ENCODE measurements at regions not wholly inside any gene's neighbourhood (a gene's known extent, or its start where the extent isn't known, plus 50 kb on each side); places are given as distances from the start of the nearest gene placed in this dataset.

GRCh38 chr12:19034937-19035336 is 94.6 kb upstream of the PLEKHA5 start:
- no peaks in the 10 kb centered on the region for H4K20me1 ChIP-seq (ENCODE audit: control insufficient read depth, insufficient read depth, low read length, poor library complexity, severe bottlenecking)
- Mint-ChIP-seq H3K9me3 (ENCODE audit: insufficient read depth) (peaks cover 13% of the 10 kb centered on the region), H3K27me3 (no peaks in the 10 kb centered on the region), H3K27ac (no peak overlapping the region), H3K4me1 (no peaks in the 10 kb centered on the region), H3K4me3 (no peak overlapping the region)
- no peaks in the 10 kb centered on the region for H3K36me3 ChIP-seq (replicated peaks in 1 of 2; ENCODE audit: control extremely low read depth in 1 of 2, control insufficient read depth in 1 of 2, extremely low read depth in 1 of 2, insufficient read depth in 2 of 2, low read length in 1 of 2)
- H3K27ac ChIP-seq (ENCODE audit: low read length in 2 of 2) = no peak overlapping the region
- DNase-seq = no peak
- H3K27me3 ChIP-seq (replicated peaks in 1 of 4; ENCODE audit: control extremely low read depth in 1 of 4, control insufficient read depth in 3 of 4, insufficient read depth in 4 of 4, low read length in 3 of 4) = no peaks in the 10 kb centered on the region
- no peak overlapping the region for H2AFZ ChIP-seq (ENCODE audit: insufficient read depth, low read depth, low read length, poor library complexity, severe bottlenecking)
- POLR2A ChIA-PET = no interaction called here
- CTCF ChIA-PET = no interaction called here
- WGBS (ENCODE audit: insufficient coverage) = no CpG with 5 or more reads among the region's 2 CpGs
- TF ChIP-seq EZH2 (IDR thresholded peaks at IDR 0.05; ENCODE audit: borderline replicate concordance, insufficient read depth, low read depth, low read length, poor library complexity, severe bottlenecking) = no peak
- TF ChIP-seq CTCF (IDR thresholded peaks at IDR 0.05) = no peak
- no peaks in the 10 kb centered on the region for H3K79me2 ChIP-seq (ENCODE audit: control insufficient read depth, insufficient read depth, low read length)
- peaks cover 0 to 7% (median 1%) of the 10 kb centered on the region in 3 donors for H3K9me3 ChIP-seq (ENCODE audit: control extremely low read depth in 1 of 3, control insufficient read depth in 2 of 3, insufficient read depth in 1 of 3, low read length in 2 of 3)
- H3K9ac ChIP-seq (ENCODE audit: low read length) = no peak overlapping the region
- intact Hi-C loops (cut with micrococcal nuclease) = no loop called here
- no peak overlapping the region for H3K4me3 ChIP-seq (ENCODE audit: control extremely low read depth in 1 of 5, extremely low read depth in 1 of 5, insufficient read depth in 1 of 5, low read depth in 2 of 5, low read length in 4 of 5)
- no peak for ATAC-seq (ENCODE audit: low read depth)
- no peaks in the 10 kb centered on the region for H3K4me1 ChIP-seq (ENCODE audit: control insufficient read depth in 2 of 2, insufficient read depth in 2 of 2, low read length in 2 of 2)
- no peak overlapping the region for H3K4me2 ChIP-seq (replicated peaks; ENCODE audit: low read depth, low read length, poor library complexity, severe bottlenecking)

- H3K27ac Mint-ChIP-seq = no peak overlapping the region
- ATAC-seq (ENCODE audit: low read depth) (no peak), DNase-seq (no peak)
- H3K4me1 ChIP-seq (ENCODE audit: control insufficient read depth in 2 of 2, insufficient read depth in 2 of 2, low read length in 2 of 2) = no peaks in the 10 kb centered on the region
- H3K9ac ChIP-seq (ENCODE audit: low read length) = no peak overlapping the region
- H3K9me3 ChIP-seq (ENCODE audit: control extremely low read depth in 1 of 3, control insufficient read depth in 2 of 3, insufficient read depth in 1 of 3, low read length in 2 of 3) = peaks cover 0 to 7% (median 1%) of the 10 kb centered on the region in 3 donors
- no peak overlapping the region for H3K4me3 Mint-ChIP-seq
- intact Hi-C loops (cut with micrococcal nuclease) = no loop called here
- peaks cover 13% of the 10 kb centered on the region for H3K9me3 Mint-ChIP-seq (ENCODE audit: insufficient read depth)
- H3K4me1 Mint-ChIP-seq = no peaks in the 10 kb centered on the region
- no peak overlapping the region for H2AFZ ChIP-seq (ENCODE audit: insufficient read depth, low read depth, low read length, poor library complexity, severe bottlenecking)
- ChIA-PET CTCF (no interaction called here), POLR2A (no interaction called here)
- H3K79me2 ChIP-seq (ENCODE audit: control insufficient read depth, insufficient read depth, low read length) = no peaks in the 10 kb centered on the region
- H4K20me1 ChIP-seq (ENCODE audit: control insufficient read depth, insufficient read depth, low read length, poor library complexity, severe bottlenecking) = no peaks in the 10 kb centered on the region
- H3K36me3 ChIP-seq (replicated peaks in 1 of 2; ENCODE audit: control extremely low read depth in 1 of 2, control insufficient read depth in 1 of 2, extremely low read depth in 1 of 2, insufficient read depth in 2 of 2, low read length in 1 of 2) = no peaks in the 10 kb centered on the region
- H3K27ac ChIP-seq (ENCODE audit: low read length in 2 of 2) = no peak overlapping the region
- TF ChIP-seq CTCF (IDR thresholded peaks at IDR 0.05) (no peak), EZH2 (IDR thresholded peaks at IDR 0.05; ENCODE audit: borderline replicate concordance, insufficient read depth, low read depth, low read length, poor library complexity, severe bottlenecking) (no peak)
- H3K27me3 Mint-ChIP-seq = no peaks in the 10 kb centered on the region
- H3K4me2 ChIP-seq (replicated peaks; ENCODE audit: low read depth, low read length, poor library complexity, severe bottlenecking) = no peak overlapping the region
- WGBS (ENCODE audit: insufficient coverage) = no CpG with 5 or more reads among the region's 1 CpG
- H3K27me3 ChIP-seq (replicated peaks in 1 of 4; ENCODE audit: control extremely low read depth in 1 of 4, control insufficient read depth in 3 of 4, insufficient read depth in 4 of 4, low read length in 3 of 4) = no peaks in the 10 kb centered on the region
- H3K4me3 ChIP-seq (ENCODE audit: control extremely low read depth in 1 of 5, extremely low read depth in 1 of 5, insufficient read depth in 1 of 5, low read depth in 2 of 5, low read length in 4 of 5) = no peak overlapping the region
Measured at GRCh38 chr12:19035536-19035935, 94.0 kb upstream of the PLEKHA5 start.

All from B cell (primary cell).